ENCODE measurements at regions not wholly inside any gene's neighbourhood (a gene's known extent, or its start where the extent isn't known, plus 50 kb on each side); places are given as distances from the start of the nearest gene placed in this dataset.
"Not testable (repeated sequence)": the region's sequence is repeated elsewhere in the genome, so short reads cannot be mapped to it uniquely, and the experiment has no call there.

- peaks cover 3% of the 10 kb centered on the region for H3K4me1 Mint-ChIP-seq (ENCODE audit: low read depth)
These were observed 89.3 kb upstream of the PITRM1 start for GRCh38 chr10:3261921-3262320.

GRCh38 chr10:3260066-3260834 lies 87.7 kb upstream of the PITRM1 start:
- H3K27ac Mint-ChIP-seq = no peak overlapping the region
- H3K4me1 Mint-ChIP-seq (ENCODE audit: low read depth) = peaks cover 3% of the 10 kb centered on the region
- H3K27me3 Mint-ChIP-seq (ENCODE audit: low read depth) = peaks cover 39% of the 10 kb centered on the region
- no peaks in the 10 kb centered on the region for H3K36me3 Mint-ChIP-seq (ENCODE audit: low read depth)
- H3K9me3 Mint-ChIP-seq = no peaks in the 10 kb centered on the region
- no peak overlapping the region for H3K4me3 Mint-ChIP-seq

More at GRCh38 chr10:3261921-3262320, 89.3 kb upstream of the PITRM1 start:
- Mint-ChIP-seq H3K27ac (no peak overlapping the region), H3K9me3 (no peaks in the 10 kb centered on the region), H3K4me3 (no peak overlapping the region), H3K36me3 (ENCODE audit: low read depth) (no peaks in the 10 kb centered on the region), H3K27me3 (ENCODE audit: low read depth) (peaks cover 43% of the 10 kb centered on the region)

DNA sequence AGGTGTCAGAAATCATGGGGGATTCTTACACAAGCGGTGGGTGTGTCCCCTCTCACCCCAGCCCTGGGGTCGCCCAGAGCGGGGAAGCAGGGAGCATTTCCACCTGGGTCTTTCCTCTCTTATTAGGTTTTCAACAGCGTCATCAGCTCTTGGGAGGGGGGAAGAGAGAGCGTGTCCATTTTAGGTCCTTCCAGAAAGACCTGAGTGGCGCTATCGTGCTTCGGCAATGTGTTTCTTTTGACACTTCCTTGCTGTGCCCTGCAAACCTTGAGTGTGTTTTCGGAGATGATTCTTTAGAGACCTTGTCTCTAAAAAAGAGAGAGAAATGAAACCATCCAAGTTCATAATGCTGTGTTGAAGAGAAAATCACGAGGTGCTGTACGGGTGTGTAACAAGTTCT lies 86.9 kb upstream of the PITRM1 start:
- Mint-ChIP-seq H3K36me3 (ENCODE audit: low read depth) (no peaks in the 10 kb centered on the region), H3K4me1 (ENCODE audit: low read depth) (peaks cover 3% of the 10 kb centered on the region), H3K9me3 (no peaks in the 10 kb centered on the region), H3K27ac (no peak overlapping the region), H3K4me3 (no peak overlapping the region), H3K27me3 (ENCODE audit: low read depth) (peaks cover 43% of the 10 kb centered on the region)

DNA sequence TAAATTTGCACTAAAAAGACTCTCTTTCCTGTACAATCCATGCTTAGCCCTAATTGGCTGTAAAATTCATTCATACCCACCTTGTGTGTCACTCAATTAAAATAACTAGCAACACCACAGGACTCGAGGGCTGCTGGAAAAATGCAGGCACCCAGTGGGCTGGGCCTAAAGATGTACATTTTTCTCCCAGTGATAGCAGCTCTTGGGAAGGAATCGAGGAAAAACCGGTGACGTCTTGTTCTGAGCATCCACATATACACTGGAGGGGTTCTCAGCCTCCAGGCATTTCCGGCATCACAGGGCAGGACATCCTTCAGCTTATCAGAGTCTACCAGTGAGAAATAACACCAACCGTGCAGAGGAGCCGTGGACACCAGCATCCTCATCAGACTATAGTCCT lies 85.8 kb upstream of the PITRM1 start:
- Mint-ChIP-seq H3K27ac (no peak overlapping the region), H3K4me3 (no peak overlapping the region), H3K4me1 (ENCODE audit: low read depth) (no peaks in the 10 kb centered on the region), H3K36me3 (ENCODE audit: low read depth) (no peaks in the 10 kb centered on the region), H3K27me3 (ENCODE audit: low read depth) (peaks cover 46% of the 10 kb centered on the region), H3K9me3 (no peaks in the 10 kb centered on the region)

DNA sequence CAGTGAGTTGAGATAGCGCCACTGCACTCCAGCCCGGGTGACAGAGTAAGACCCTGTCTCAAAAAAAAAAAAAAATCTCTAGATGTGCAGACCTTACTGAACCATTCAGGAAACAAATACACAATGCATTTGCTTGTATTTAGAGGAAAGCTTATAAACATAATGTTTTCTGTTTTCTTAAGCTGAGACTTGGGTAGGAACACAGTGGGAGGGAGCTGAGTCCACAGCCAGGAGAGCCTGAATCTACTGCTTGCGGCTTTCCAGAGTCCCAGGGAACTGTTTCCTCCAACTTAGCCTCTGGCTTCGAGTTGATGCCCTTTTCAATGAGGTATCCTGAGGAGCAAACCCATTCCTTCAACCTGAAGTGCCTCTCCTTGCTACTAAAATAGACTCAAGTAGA lies 83.0 kb upstream of the PITRM1 start:
- no peak overlapping the region for H3K27ac Mint-ChIP-seq
- H3K9me3 Mint-ChIP-seq = no peaks in the 10 kb centered on the region
- H3K4me1 Mint-ChIP-seq (ENCODE audit: low read depth) = peaks cover 3% of the 10 kb centered on the region
- no peak overlapping the region for H3K4me3 Mint-ChIP-seq
- H3K27me3 Mint-ChIP-seq (ENCODE audit: low read depth) = peaks cover 50% of the 10 kb centered on the region
- H3K36me3 Mint-ChIP-seq (ENCODE audit: low read depth) = no peaks in the 10 kb centered on the region

GRCh38 chr10:3255075-3255474 lies 82.5 kb upstream of the PITRM1 start:
- Mint-ChIP-seq H3K4me1 (ENCODE audit: low read depth) (peaks cover 3% of the 10 kb centered on the region), H3K27ac (no peak overlapping the region), H3K9me3 (no peaks in the 10 kb centered on the region), H3K27me3 (ENCODE audit: low read depth) (peaks cover 49% of the 10 kb centered on the region), H3K4me3 (no peak overlapping the region), H3K36me3 (ENCODE audit: low read depth) (no peaks in the 10 kb centered on the region)

DNA sequence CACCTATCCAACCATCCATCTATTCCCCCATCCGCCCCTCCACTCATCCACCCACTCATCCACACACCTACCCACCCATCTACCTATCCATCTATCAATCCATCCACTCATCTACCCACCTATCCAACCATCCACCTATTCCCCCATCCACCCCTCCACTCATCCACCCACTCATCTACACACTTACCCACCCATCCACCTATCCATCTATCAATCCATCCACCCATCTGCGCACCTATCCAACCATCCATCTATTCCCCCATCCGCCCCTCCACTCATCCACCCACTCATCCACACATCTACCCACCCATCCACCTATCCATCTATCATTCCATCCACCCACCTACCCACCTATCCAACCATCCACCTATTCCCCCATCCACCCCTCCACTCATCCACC lies 81.4 kb upstream of the PITRM1 start:
- H3K4me3 Mint-ChIP-seq; H3K9me3 Mint-ChIP-seq; H3K36me3 Mint-ChIP-seq (ENCODE audit: low read depth); H3K27ac Mint-ChIP-seq; H3K4me1 Mint-ChIP-seq (ENCODE audit: low read depth): not testable (repeated sequence)
- H3K27me3 Mint-ChIP-seq (ENCODE audit: low read depth) = peaks cover 54% of the 10 kb centered on the region

- no peak overlapping the region for H3K4me3 Mint-ChIP-seq
- H3K4me1 Mint-ChIP-seq (ENCODE audit: low read depth) = peaks cover 3% of the 10 kb centered on the region
- peaks cover 53% of the 10 kb centered on the region for H3K27me3 Mint-ChIP-seq (ENCODE audit: low read depth)
These were observed 78.6 kb upstream of the PITRM1 start for GRCh38 chr10:3251172-3251571.

DNA sequence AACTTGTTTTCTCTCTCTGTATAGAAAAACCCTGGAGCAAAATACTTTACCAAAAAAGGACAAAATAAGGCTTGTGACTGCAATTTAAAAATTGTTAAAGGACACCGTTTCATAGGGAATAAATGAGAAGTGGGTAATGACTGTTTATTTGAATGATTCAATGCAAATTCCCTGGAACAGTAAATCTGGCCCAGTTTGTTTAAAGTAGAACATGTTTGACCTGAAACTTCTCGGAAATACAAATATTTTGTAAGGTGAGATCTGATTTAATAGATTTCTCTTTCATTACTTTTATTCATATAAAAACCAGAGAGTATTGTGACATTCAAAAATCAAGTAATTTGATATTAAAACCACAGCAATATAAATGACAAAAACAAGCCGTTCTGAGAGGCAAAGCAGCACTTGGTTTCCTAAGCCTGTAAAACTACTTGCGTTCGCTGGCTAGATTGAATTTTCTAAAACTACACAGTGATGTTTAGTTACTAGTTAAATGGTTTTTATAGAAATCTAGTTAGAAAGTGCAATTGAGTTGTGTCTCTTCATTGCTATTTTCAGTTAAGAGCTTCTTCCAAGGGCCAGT lies 76.8 kb upstream of the PITRM1 start:
- peaks cover 49% of the 10 kb centered on the region for H3K27me3 Mint-ChIP-seq (ENCODE audit: low read depth)
- peaks cover 3% of the 10 kb centered on the region for H3K4me1 Mint-ChIP-seq (ENCODE audit: low read depth)
- no peaks in the 10 kb centered on the region for H3K9me3 Mint-ChIP-seq
- no peak overlapping the region for H3K4me3 Mint-ChIP-seq
- no peak overlapping the region for H3K27ac Mint-ChIP-seq
- H3K36me3 Mint-ChIP-seq (ENCODE audit: low read depth) = no peaks in the 10 kb centered on the region

More at GRCh38 chr10:3251172-3251571, 78.6 kb upstream of the PITRM1 start:
- H3K36me3 Mint-ChIP-seq (ENCODE audit: low read depth) = no peaks in the 10 kb centered on the region
- H3K27ac Mint-ChIP-seq = no peak overlapping the region
- H3K9me3 Mint-ChIP-seq = no peaks in the 10 kb centered on the region

DNA sequence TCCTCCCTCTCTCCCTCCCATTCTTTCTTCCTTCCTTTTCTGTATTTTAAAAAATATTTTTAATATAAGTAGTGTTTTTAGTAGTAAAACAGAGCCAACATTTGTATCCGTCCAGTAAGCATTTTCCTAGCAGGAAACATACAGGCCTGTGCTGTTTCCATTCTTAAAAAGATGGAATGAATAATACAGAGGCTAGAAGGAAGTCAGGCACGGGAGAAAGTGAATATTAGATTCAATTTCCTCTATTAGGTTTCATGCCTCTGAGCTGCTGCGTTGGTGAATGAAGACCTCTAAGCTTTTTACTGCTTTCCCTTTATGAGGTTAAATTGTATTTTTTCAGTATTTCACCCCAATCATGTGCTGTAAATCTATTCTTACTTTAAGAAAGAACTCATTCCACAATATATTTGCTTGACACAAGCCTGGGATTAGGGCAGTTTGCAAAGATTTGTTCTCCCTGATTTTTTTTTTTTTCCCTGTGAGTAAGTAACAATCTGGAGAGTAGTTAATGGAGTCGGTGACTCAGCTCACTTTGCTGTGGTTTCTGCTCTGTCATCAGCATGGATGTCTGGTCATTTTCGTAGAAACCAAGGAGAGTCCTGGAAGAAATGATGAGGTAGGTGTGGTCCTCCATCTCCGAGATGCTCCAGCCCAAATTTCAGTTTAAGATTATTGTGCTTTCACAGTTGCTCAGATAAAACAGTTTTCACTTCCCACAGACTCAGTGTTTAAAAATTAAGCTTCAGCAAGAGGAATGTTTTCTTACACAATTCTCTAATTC lies 76.1 kb upstream of the PITRM1 start:
- H3K4me1 Mint-ChIP-seq (ENCODE audit: low read depth) = peaks cover 3% of the 10 kb centered on the region
- H3K27me3 Mint-ChIP-seq (ENCODE audit: low read depth) = peaks cover 42% of the 10 kb centered on the region
- H3K4me3 Mint-ChIP-seq = no peak overlapping the region
- no peak overlapping the region for H3K27ac Mint-ChIP-seq
- H3K36me3 Mint-ChIP-seq (ENCODE audit: low read depth) = no peaks in the 10 kb centered on the region
- no peaks in the 10 kb centered on the region for H3K9me3 Mint-ChIP-seq

- Mint-ChIP-seq H3K4me3 (no peak overlapping the region), H3K27me3 (ENCODE audit: low read depth) (peaks cover 21% of the 10 kb centered on the region), H3K27ac (no peak overlapping the region), H3K9me3 (no peaks in the 10 kb centered on the region), H3K36me3 (ENCODE audit: low read depth) (no peaks in the 10 kb centered on the region), H3K4me1 (ENCODE audit: low read depth) (no peaks in the 10 kb centered on the region)
These were observed 72.8 kb upstream of the PITRM1 start for GRCh38 chr10:3245395-3245794.

DNA sequence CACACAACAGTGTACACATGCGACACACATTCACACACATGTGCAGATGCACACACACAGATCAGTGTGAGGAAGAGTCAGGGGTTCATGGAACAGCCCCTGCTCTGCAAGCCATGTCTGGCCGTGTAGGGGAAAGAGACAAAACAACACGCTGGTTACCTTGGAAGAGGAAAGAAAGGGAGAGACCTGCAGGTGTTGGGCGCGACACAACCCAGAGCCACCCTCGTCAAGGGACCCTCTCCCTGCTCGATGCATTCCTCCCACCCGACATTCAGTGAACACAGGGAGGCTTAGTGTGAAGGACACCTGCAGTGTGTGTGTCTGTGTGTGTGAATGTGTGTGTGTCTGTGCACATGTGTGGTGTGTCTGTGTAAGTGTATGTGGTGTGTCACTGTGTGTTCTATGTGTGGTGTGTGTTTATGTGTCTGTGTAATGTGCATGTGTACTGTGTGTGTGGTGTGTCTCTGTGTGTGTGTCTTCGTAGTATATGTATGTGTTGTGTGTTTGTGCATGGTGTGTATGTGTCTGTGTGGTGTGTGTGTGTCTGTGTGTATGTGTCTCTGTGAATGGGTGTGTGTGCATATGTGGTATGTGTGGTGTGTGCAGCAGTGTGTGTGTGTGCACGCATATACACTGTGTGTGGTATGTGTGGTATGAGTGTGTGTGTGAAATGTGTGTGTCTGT lies 69.5 kb upstream of the PITRM1 start:
- H3K4me3 Mint-ChIP-seq = no peak overlapping the region
- peaks cover 4% of the 10 kb centered on the region for H3K4me1 Mint-ChIP-seq (ENCODE audit: low read depth)
- no peak overlapping the region for H3K27ac Mint-ChIP-seq
- peaks cover 28% of the 10 kb centered on the region for H3K27me3 Mint-ChIP-seq (ENCODE audit: low read depth)
- no peaks in the 10 kb centered on the region for H3K36me3 Mint-ChIP-seq (ENCODE audit: low read depth)
- no peaks in the 10 kb centered on the region for H3K9me3 Mint-ChIP-seq

DNA sequence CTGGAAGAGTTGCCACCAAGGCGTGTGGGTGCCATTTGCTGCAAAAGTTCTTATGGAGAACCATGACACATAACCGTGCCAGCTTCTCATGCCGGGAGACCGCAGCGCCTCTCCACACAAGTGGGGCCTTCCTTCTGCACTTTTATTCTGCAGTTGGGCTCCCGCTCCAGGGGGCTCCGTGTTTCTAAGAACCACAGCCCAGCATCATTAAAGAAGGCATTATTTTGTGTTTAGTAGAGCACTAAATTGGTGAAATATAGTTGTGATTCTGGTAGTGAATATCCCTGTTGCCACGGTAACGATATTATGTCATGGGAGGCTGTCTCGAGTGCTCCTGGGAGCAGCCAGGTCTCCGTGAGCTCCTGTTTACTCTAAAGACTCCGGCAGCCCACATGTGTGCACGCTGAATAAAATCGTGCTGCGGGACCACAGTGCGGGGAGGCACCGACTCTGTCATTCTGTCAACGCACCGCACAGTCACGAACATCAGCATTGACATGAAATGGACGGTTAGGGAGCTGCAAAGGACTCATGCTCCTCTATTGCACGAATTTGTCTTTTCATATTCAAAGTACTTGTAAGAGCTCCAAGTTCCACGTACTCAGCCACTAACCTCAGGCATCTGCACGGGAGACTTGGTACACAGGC lies 68.8 kb upstream of the PITRM1 start:
- H3K4me3 Mint-ChIP-seq = no peak overlapping the region

More for the DNA sequence above, 68.8 kb upstream of the PITRM1 start:
- H3K27ac Mint-ChIP-seq = no peak overlapping the region
- peaks cover 4% of the 10 kb centered on the region for H3K4me1 Mint-ChIP-seq (ENCODE audit: low read depth)
- H3K36me3 Mint-ChIP-seq (ENCODE audit: low read depth) = no peaks in the 10 kb centered on the region
- H3K9me3 Mint-ChIP-seq = no peaks in the 10 kb centered on the region
- peaks cover 34% of the 10 kb centered on the region for H3K27me3 Mint-ChIP-seq (ENCODE audit: low read depth)
